ENCODE measurements at regions not wholly inside any gene's neighbourhood (a gene's known extent, or its start where the extent isn't known, plus 50 kb on each side); places are given as distances from the start of the nearest gene placed in this dataset.

DNA sequence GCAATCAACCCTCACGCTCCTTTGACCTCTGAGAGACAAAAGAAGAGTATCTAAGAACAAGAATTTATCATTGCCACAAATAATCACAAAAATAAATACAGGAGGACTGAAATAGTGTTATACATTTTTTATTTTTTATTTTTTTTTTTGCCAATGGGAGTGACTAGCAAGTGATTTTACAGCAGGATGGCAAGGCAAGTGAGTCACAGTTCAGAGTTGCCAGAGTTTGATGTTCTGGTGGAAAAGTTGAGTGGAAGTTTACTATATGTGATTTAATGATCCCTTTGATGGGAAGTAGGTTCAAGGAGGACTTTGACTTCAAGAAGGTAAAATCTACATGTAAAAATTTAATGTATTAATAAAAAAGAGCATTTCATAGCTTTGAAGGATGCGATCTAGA is 2691.4 kb downstream of the PCDH9 start:
- Histone ChIP-seq H3K9me3 (ENCODE audit: insufficient read depth, low read depth, low read length) (no peaks in the 10 kb centered on the region), H3K9ac (ENCODE audit: low read depth, low read length) (no peak overlapping the region), H3K36me3 (ENCODE audit: insufficient read depth, low read depth, low read length) (no peaks in the 10 kb centered on the region), H3K4me3 (ENCODE audit: low read length) (no peak overlapping the region), H3K27ac (ENCODE audit: low read length) (no peak overlapping the region), H3K27me3 (ENCODE audit: insufficient read depth, low read length) (no peaks in the 10 kb centered on the region), H3K4me1 (ENCODE audit: insufficient read depth, low read length) (peaks cover 7% of the 10 kb centered on the region)

DNA sequence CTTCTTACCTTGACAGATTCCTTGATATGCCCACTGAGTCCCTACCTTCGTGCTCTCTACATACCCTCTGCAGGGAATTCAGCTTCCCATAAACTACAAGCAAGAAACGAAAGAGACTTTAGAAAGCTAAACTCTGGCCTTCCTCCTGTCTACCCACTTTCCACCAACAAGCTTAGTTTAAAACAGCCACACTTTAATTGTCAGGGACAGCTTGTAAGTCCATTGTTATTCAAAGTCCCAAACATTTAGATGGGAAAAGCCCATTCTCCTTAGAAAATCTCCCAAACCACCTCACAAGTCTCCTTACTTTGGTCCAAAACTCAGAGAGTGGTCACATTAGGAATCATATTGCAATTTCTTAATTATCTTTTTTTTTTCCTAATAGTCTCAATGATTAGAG is 2695.8 kb downstream of the PCDH9 start:
- Histone ChIP-seq H3K27me3 (ENCODE audit: insufficient read depth, low read length) (no peaks in the 10 kb centered on the region), H3K36me3 (ENCODE audit: insufficient read depth, low read depth, low read length) (no peaks in the 10 kb centered on the region), H3K4me1 (ENCODE audit: insufficient read depth, low read length) (peaks cover 14% of the 10 kb centered on the region), H3K27ac (ENCODE audit: low read length) (no peak overlapping the region), H3K4me3 (ENCODE audit: low read length) (no peak overlapping the region), H3K9ac (ENCODE audit: low read depth, low read length) (no peak overlapping the region), H3K9me3 (ENCODE audit: insufficient read depth, low read depth, low read length) (no peaks in the 10 kb centered on the region)

DNA sequence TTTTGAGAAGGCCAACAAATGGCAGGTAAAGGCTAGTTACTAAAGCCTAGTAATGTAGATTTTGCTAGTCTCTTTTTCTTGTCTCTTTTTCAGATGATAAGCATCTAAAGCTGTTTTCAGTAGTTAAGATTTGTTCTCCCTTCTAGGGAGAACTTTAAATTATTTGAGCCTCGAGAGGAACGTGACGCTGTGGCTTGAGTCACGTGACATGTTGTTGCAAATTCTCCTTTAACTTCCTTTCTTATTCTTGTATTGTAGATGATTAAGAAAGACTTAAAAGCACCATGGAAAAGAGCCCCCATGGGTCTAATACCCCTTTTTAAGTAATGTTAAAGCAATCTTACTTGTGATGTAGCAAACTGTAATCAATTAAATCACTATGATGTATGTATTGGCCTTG is 2698.7 kb downstream of the PCDH9 start:
- Histone ChIP-seq H3K9me3 (ENCODE audit: insufficient read depth, low read depth, low read length) (0 out of 2 replicates have a peak, but pooled peaks cover 2% of the 10 kb centered on the region), H3K36me3 (ENCODE audit: insufficient read depth, low read depth, low read length) (no peaks in the 10 kb centered on the region), H3K27me3 (ENCODE audit: insufficient read depth, low read length) (no peaks in the 10 kb centered on the region), H3K4me1 (ENCODE audit: insufficient read depth, low read length) (peaks cover 23% of the 10 kb centered on the region), H3K9ac (ENCODE audit: low read depth, low read length) (no peak overlapping the region), H3K4me3 (ENCODE audit: low read length) (no peak overlapping the region), H3K27ac (ENCODE audit: low read length) (no peak overlapping the region)

DNA sequence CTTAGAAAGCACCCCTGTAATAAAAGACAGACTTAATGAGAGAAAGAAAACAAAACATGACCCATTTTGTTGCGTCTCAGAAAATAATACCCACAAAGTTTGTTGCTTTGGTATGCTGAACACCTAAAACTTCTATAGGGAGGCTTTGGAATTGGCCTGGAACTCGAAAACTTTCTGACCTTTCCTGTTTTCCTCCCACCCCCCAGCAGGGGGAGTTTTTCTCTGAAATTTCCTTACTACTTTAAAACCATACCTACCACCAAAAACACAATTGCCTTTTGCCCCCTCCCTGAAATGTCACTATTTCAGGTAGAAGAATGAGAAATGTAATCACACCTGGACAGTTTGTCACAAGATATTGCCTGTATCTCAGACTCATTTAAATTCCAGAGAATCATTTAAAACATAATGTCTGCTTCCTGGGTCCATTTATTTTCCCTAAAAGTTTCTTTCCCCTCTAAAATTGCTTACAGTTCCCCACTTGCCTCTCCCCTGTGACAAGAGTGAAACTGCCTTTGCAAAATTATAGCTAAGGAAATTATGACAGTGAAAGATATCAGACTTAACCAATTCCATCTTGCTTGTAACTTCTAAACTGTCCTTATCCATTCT is 2700.2 kb downstream of the PCDH9 start:
- no peak overlapping the region for H3K27ac ChIP-seq (ENCODE audit: low read length)
- H3K4me3 ChIP-seq (ENCODE audit: low read length), result no peak overlapping the region
- H3K9ac ChIP-seq (ENCODE audit: low read depth, low read length), result no peak overlapping the region
- H3K9me3 ChIP-seq (ENCODE audit: insufficient read depth, low read depth, low read length), result 0 out of 2 replicates have a peak, but pooled peaks cover 4% of the 10 kb centered on the region
- H3K27me3 ChIP-seq (ENCODE audit: insufficient read depth, low read length), result no peaks in the 10 kb centered on the region
- peaks cover 23% of the 10 kb centered on the region for H3K4me1 ChIP-seq (ENCODE audit: insufficient read depth, low read length)
- no peaks in the 10 kb centered on the region for H3K36me3 ChIP-seq (ENCODE audit: insufficient read depth, low read depth, low read length)

DNA sequence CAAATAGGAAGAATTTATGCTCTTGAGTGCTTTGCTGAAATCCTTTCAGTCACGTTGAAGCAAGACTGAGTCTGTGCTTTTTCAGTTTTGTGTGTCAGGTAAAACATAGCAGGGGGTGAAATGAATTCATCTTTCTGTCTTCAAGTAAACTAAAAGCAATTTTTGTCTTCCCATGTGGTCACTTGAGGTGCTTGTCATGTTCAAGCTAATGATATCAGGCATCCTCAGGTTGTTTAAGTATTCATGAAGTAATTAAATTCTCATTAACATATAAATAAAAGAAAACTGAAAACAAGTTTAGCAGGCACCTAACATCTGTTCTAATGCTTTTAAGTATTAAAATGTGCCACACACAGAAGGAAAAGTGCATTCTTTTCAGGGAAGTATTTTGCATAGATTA is 2701.3 kb downstream of the PCDH9 start:
- no peaks in the 10 kb centered on the region for H3K27me3 ChIP-seq (ENCODE audit: insufficient read depth, low read length)
- H3K4me1 ChIP-seq (ENCODE audit: insufficient read depth, low read length), result peaks cover 18% of the 10 kb centered on the region; the same call in 1 of the 2 replicates
- H3K9ac ChIP-seq (ENCODE audit: low read depth, low read length), result no peak overlapping the region
- no peak overlapping the region for H3K27ac ChIP-seq (ENCODE audit: low read length)
- H3K9me3 ChIP-seq (ENCODE audit: insufficient read depth, low read depth, low read length), result 0 out of 2 replicates have a peak, but pooled peaks cover 4% of the 10 kb centered on the region
- H3K36me3 ChIP-seq (ENCODE audit: insufficient read depth, low read depth, low read length), result no peaks in the 10 kb centered on the region
- no peak overlapping the region for H3K4me3 ChIP-seq (ENCODE audit: low read length)

DNA sequence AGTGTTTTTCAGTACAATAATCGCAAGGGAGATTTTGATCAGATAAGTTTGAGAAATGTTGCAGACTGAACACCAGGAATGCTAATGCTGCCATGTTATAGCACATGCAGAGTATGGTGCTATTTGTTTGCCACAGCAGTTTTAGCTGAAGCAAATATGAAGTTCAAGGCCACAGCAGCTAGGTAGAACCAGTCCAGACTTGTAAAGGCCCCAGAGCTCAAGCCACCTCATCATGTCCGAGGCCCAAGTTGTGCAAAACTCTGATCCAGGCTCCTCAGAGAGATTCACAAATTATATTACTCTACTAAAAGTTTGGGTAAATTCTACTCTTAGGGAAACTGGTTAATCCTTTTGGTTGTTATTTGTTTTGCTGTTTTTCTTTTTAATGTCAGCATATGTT is 2702.6 kb downstream of the PCDH9 start:
- H3K9ac ChIP-seq (ENCODE audit: low read depth, low read length), result no peak overlapping the region

DNA sequence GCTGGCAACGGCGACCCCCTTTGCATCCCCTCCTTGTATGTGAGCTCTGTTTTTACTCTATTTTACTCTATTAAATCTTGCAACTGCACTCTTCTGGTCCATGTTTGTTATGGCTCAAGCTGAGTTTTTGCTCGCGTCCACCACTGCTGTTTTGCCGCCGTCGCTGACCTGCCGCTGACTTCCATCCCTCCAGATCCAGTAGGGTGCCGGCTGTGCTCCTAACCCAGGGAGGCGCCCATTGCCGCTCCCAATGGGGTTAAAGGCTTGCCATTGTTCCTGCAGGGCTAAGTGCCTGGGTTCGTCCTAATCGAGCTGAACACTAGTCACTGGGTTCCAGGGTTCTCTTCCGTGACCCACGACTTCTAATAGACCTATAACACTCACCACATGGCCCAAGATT is 2704.4 kb downstream of the PCDH9 start:
- no peak overlapping the region for H3K9ac ChIP-seq (ENCODE audit: low read depth, low read length)
- H3K27me3 ChIP-seq (ENCODE audit: insufficient read depth, low read length), result no peaks in the 10 kb centered on the region
- no peak overlapping the region for H3K27ac ChIP-seq (ENCODE audit: low read length)
- peaks cover 14% of the 10 kb centered on the region; the same call in 1 of the 2 replicates for H3K4me1 ChIP-seq (ENCODE audit: insufficient read depth, low read length)
- H3K36me3 ChIP-seq (ENCODE audit: insufficient read depth, low read depth, low read length), result no peaks in the 10 kb centered on the region
- H3K9me3 ChIP-seq (ENCODE audit: insufficient read depth, low read depth, low read length), result peaks cover 16% of the 10 kb centered on the region; the same call in 1 of the 2 replicates
- H3K4me3 ChIP-seq (ENCODE audit: low read length), result no peak overlapping the region

More for the DNA sequence above, 2702.6 kb downstream of the PCDH9 start:
- peaks cover 14% of the 10 kb centered on the region; the same call in 1 of the 2 replicates for H3K4me1 ChIP-seq (ENCODE audit: insufficient read depth, low read length)
- H3K4me3 ChIP-seq (ENCODE audit: low read length), result no peak overlapping the region
- no peaks in the 10 kb centered on the region for H3K36me3 ChIP-seq (ENCODE audit: insufficient read depth, low read depth, low read length)
- peaks cover 14% of the 10 kb centered on the region; the same call in 1 of the 2 replicates for H3K9me3 ChIP-seq (ENCODE audit: insufficient read depth, low read depth, low read length)
- no peaks in the 10 kb centered on the region for H3K27me3 ChIP-seq (ENCODE audit: insufficient read depth, low read length)
- H3K27ac ChIP-seq (ENCODE audit: low read length), result no peak overlapping the region

DNA sequence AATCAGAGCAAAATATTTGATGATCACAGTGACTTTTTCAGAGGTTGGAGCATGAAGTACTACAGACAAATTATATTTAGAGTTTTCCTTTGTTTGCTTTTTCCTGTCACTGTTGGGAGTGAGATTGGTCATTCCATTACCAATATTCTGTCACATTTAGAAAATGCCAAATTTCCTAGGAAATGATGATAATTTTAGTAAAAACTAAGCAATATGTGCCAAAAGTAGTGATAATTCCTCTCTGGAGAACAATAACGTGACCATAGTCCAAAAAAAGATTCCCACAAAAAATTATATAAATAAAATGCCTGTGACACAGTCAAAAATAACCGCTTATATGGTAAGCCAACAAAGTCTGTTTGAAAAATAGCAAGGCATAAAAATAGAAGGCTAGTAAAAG is 2719.4 kb downstream of the PCDH9 start:
- Histone ChIP-seq H3K4me1 (ENCODE audit: insufficient read depth, low read length) (no peaks in the 10 kb centered on the region), H3K27me3 (ENCODE audit: insufficient read depth, low read length) (no peaks in the 10 kb centered on the region), H3K27ac (ENCODE audit: low read length) (no peak overlapping the region)

DNA sequence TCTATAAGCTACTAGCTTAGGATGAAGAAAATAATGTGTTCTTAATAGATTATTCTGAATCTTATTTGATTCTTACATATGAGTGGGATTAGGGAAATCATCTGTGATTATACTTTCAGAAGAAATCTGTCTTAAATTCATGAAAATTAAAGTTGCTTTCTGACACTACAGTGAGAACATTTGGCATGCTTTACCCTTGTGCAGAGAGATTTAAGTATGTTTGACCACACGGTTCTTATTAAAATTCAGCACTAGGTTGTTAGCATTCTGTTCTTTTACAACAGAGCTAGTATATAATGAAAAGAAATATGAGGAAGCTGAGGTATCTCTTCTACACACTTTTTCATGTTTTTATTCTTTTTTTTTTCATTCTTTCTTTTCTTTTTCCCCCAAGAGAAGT is 2723.9 kb downstream of the PCDH9 start:
- Histone ChIP-seq H3K4me1 (ENCODE audit: insufficient read depth, low read length) (no peaks in the 10 kb centered on the region), H3K9me3 (ENCODE audit: insufficient read depth, low read depth, low read length) (no peaks in the 10 kb centered on the region), H3K27ac (ENCODE audit: low read length) (no peak overlapping the region), H3K4me3 (ENCODE audit: low read length) (no peak overlapping the region), H3K36me3 (ENCODE audit: insufficient read depth, low read depth, low read length) (no peaks in the 10 kb centered on the region), H3K27me3 (ENCODE audit: insufficient read depth, low read length) (no peaks in the 10 kb centered on the region), H3K9ac (ENCODE audit: low read depth, low read length) (no peak overlapping the region)

More for the DNA sequence above, 2719.4 kb downstream of the PCDH9 start:
- Histone ChIP-seq H3K36me3 (ENCODE audit: insufficient read depth, low read depth, low read length) (no peaks in the 10 kb centered on the region), H3K9ac (ENCODE audit: low read depth, low read length) (no peak overlapping the region), H3K4me3 (ENCODE audit: low read length) (no peak overlapping the region), H3K9me3 (ENCODE audit: insufficient read depth, low read depth, low read length) (peaks cover 13% of the 10 kb centered on the region; the same call in 1 of the 2 replicates)

DNA sequence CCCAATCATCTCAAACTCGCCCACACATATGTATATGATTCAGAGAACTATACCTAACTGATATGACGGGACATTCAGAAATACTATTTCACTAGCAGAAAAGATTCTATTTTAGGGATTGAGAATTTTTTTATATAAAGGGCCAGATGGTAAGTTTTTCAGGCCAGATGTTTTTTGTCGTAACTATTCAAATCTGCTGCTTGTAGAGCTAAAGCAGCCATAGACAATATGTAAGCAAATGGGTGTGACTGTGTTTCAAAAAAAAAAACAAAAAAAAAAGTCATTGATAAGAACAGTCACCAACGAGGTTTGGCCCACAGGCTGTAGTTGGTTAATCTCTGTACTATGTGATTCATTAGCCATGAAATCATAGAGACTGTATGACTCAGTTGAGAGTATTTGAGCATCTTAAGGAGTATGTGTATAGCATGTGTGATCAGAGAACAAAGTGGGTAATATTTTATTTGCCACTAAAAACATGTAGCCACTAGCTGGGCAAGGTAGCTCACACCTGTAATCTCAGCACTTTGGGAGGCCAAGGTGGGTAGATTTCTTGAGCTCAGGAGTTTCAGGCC is 2724.7 kb downstream of the PCDH9 start:
- Histone ChIP-seq H3K9me3 (ENCODE audit: insufficient read depth, low read depth, low read length) (no peaks in the 10 kb centered on the region), H3K27ac (ENCODE audit: low read length) (no peak overlapping the region), H3K4me3 (ENCODE audit: low read length) (no peak overlapping the region), H3K4me1 (ENCODE audit: insufficient read depth, low read length) (no peaks in the 10 kb centered on the region), H3K36me3 (ENCODE audit: insufficient read depth, low read depth, low read length) (no peaks in the 10 kb centered on the region), H3K9ac (ENCODE audit: low read depth, low read length) (no peak overlapping the region), H3K27me3 (ENCODE audit: insufficient read depth, low read length) (no peaks in the 10 kb centered on the region)

DNA sequence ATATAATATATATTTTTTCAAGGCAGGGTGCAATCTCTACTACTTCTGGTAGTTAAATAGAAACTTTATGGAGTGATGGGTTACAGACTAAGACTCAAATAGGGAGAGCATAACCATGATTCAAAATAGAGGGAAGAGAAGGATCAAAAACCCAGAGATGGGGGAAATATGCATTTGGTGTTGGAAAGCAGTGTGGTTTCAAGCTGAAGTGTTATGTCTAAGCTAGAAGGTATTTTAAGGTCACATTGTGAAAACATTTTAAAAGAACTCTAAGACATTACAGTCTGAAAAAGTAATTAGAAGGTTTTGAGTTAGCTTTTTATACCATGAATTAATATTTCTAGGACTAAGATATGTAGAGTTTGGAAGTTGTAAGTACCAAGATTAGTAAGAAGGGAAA is 2741.4 kb downstream of the PCDH9 start:
- H3K9me3 ChIP-seq (ENCODE audit: insufficient read depth, low read depth, low read length), result no peaks in the 10 kb centered on the region

DNA sequence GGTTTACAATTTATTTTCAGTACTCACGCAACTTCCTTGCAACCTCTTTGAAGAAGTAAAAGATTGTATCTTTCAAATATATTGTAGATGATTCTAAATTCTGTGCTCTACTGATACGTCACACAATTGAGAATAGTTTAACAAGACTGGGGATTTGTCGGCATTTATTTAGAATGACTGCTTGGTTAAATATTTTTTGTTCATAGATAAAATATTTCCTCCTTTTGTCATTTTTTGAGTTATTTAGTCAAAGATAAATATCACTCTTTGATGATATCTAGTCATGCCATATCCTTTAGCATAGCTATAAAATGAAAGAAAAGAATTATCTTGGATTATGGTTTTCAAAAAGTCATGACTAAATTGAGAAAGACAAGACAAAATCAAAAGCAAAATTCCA is 2747.8 kb downstream of the PCDH9 start:
- peaks cover 11% of the 10 kb centered on the region for H3K4me1 ChIP-seq (ENCODE audit: insufficient read depth, low read length)
- no peaks in the 10 kb centered on the region for H3K27me3 ChIP-seq (ENCODE audit: insufficient read depth, low read length)
- H3K27ac ChIP-seq (ENCODE audit: low read length), result no peak overlapping the region
- H3K4me3 ChIP-seq (ENCODE audit: low read length), result no peak overlapping the region
- no peak overlapping the region for H3K9ac ChIP-seq (ENCODE audit: low read depth, low read length)
- no peaks in the 10 kb centered on the region for H3K9me3 ChIP-seq (ENCODE audit: insufficient read depth, low read depth, low read length)
- no peaks in the 10 kb centered on the region for H3K36me3 ChIP-seq (ENCODE audit: insufficient read depth, low read depth, low read length)

More for the DNA sequence above, 2741.4 kb downstream of the PCDH9 start:
- H3K9ac ChIP-seq (ENCODE audit: low read depth, low read length), result no peak overlapping the region
- no peak overlapping the region for H3K27ac ChIP-seq (ENCODE audit: low read length)
- H3K4me3 ChIP-seq (ENCODE audit: low read length), result no peak overlapping the region
- H3K4me1 ChIP-seq (ENCODE audit: insufficient read depth, low read length), result no peaks in the 10 kb centered on the region
- H3K27me3 ChIP-seq (ENCODE audit: insufficient read depth, low read length), result no peaks in the 10 kb centered on the region
- H3K36me3 ChIP-seq (ENCODE audit: insufficient read depth, low read depth, low read length), result no peaks in the 10 kb centered on the region
